ENCODE measurements at regions not wholly inside any gene's neighbourhood (a gene's known extent, or its start where the extent isn't known, plus 50 kb on each side); places are given as distances from the start of the nearest gene placed in this dataset.

DNA sequence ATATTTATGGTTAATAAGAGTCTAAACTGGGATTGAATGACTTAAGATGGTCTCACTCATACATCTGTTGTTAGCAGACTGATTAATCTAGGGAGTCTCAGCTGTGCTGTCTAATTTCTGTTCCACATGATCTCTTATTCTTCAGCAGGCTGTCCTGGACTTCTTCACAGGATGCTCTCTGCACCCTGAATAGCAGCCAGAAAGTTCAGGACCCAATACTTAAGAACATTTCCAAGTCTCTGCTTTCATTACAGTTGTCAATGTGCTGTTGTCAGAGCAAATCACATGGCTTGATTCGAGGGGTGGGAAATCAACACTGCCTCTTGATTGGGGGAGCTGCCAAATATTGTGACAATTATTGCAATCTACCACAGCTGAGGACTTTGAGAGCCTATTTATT lies 627.1 kb upstream of the SLC8A1 start:
- no peak for DNase-seq (ENCODE audit: low read depth in 1 of 2, low spot score in 1 of 2)

DNA sequence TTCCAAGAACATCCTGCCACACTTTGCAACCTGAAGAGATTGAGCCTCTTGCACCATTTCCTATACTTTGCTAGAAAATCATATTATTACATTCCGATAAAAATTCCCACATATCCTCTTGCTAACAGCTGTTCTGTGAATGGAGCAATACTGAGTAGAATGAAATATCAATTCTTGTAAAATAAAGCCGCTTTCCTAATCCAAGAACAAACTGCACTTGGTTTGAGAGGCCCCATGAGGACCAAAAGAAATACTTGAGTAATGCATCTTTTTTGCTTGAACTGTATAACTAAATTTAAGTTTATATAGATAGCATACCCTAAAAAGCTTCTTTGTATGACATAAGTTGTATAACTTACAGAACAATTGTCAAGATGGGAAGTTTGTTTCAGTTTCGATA lies 632.4 kb upstream of the SLC8A1 start:
- Histone ChIP-seq H3K27me3 (ENCODE audit: insufficient read depth, poor library complexity, severe bottlenecking) (no peaks in the 10 kb centered on the region), H3K27ac (replicated peaks) (no peak overlapping the region), H3K4me3 (replicated peaks; ENCODE audit: insufficient read depth, low read length) (no peak overlapping the region)
- DNase-seq (ENCODE audit: low read depth in 1 of 2, low spot score in 1 of 2), result no peak
- TF ChIP-seq, protein P1, sequence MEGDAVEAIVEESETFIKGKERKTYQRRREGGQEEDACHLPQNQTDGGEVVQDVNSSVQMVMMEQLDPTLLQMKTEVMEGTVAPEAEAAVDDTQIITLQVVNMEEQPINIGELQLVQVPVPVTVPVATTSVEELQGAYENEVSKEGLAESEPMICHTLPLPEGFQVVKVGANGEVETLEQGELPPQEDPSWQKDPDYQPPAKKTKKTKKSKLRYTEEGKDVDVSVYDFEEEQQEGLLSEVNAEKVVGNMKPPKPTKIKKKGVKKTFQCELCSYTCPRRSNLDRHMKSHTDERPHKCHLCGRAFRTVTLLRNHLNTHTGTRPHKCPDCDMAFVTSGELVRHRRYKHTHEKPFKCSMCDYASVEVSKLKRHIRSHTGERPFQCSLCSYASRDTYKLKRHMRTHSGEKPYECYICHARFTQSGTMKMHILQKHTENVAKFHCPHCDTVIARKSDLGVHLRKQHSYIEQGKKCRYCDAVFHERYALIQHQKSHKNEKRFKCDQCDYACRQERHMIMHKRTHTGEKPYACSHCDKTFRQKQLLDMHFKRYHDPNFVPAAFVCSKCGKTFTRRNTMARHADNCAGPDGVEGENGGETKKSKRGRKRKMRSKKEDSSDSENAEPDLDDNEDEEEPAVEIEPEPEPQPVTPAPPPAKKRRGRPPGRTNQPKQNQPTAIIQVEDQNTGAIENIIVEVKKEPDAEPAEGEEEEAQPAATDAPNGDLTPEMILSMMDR (IDR thresholded peaks at IDR 0.05; ENCODE audit: insufficient read depth, low read length), result no peak
- TF ChIP-seq SPI1 (IDR thresholded peaks at IDR 0.05; ENCODE audit: borderline replicate concordance, low read depth), result no peak
- TF ChIP-seq POLR2AphosphoS5 (IDR thresholded peaks at IDR 0.05; ENCODE audit: low read depth), result no peak
- TF ChIP-seq, protein P2, sequence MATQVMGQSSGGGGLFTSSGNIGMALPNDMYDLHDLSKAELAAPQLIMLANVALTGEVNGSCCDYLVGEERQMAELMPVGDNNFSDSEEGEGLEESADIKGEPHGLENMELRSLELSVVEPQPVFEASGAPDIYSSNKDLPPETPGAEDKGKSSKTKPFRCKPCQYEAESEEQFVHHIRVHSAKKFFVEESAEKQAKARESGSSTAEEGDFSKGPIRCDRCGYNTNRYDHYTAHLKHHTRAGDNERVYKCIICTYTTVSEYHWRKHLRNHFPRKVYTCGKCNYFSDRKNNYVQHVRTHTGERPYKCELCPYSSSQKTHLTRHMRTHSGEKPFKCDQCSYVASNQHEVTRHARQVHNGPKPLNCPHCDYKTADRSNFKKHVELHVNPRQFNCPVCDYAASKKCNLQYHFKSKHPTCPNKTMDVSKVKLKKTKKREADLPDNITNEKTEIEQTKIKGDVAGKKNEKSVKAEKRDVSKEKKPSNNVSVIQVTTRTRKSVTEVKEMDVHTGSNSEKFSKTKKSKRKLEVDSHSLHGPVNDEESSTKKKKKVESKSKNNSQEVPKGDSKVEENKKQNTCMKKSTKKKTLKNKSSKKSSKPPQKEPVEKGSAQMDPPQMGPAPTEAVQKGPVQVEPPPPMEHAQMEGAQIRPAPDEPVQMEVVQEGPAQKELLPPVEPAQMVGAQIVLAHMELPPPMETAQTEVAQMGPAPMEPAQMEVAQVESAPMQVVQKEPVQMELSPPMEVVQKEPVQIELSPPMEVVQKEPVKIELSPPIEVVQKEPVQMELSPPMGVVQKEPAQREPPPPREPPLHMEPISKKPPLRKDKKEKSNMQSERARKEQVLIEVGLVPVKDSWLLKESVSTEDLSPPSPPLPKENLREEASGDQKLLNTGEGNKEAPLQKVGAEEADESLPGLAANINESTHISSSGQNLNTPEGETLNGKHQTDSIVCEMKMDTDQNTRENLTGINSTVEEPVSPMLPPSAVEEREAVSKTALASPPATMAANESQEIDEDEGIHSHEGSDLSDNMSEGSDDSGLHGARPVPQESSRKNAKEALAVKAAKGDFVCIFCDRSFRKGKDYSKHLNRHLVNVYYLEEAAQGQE (IDR thresholded peaks at IDR 0.05; ENCODE audit: insufficient replicate concordance, low read depth), result no peak
- no peak for TF ChIP-seq GABPA (IDR thresholded peaks at IDR 0.05; ENCODE audit: low read depth)

More for the DNA sequence above, 627.1 kb upstream of the SLC8A1 start:
- Histone ChIP-seq H3K4me3 (replicated peaks; ENCODE audit: insufficient read depth, low read length) (no peak overlapping the region), H3K27me3 (ENCODE audit: insufficient read depth, poor library complexity, severe bottlenecking) (no peaks in the 10 kb centered on the region), H3K27ac (replicated peaks) (no peak overlapping the region)
- no peak for TF ChIP-seq GABPA (IDR thresholded peaks at IDR 0.05; ENCODE audit: low read depth)
- TF ChIP-seq POLR2AphosphoS5 (IDR thresholded peaks at IDR 0.05; ENCODE audit: low read depth), result no peak
- TF ChIP-seq, protein P2 (IDR thresholded peaks at IDR 0.05; ENCODE audit: insufficient replicate concordance, low read depth), result no peak
- TF ChIP-seq SPI1 (IDR thresholded peaks at IDR 0.05; ENCODE audit: borderline replicate concordance, low read depth), result no peak
- TF ChIP-seq, protein P1 (IDR thresholded peaks at IDR 0.05; ENCODE audit: insufficient read depth, low read length), result no peak

DNA sequence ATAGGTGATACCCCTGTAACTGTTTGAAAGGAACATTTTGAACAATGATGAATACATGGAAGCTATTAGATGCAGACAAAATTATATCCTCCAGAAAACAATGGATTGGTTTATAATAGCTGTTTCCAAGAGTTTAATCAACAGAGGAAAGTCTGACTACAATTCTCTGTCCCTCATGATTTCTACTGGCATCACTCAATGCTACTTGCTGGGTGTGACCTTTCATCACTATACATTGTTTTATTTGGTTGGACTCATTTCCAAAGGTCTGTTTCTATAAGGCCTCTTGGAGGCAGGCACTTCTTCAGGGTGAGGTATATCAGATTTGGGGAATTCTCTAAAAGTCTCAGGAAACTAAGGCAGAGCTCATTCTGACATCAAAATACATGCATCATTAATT lies 636.1 kb upstream of the SLC8A1 start:
- TF ChIP-seq SPI1 (IDR thresholded peaks at IDR 0.05; ENCODE audit: borderline replicate concordance, low read depth), result no peak
- no peak for TF ChIP-seq POLR2AphosphoS5 (IDR thresholded peaks at IDR 0.05; ENCODE audit: low read depth)
- TF ChIP-seq, protein P1 (IDR thresholded peaks at IDR 0.05; ENCODE audit: insufficient read depth, low read length), result no peak
- no peak for TF ChIP-seq GABPA (IDR thresholded peaks at IDR 0.05; ENCODE audit: low read depth)
- TF ChIP-seq, protein P2 (IDR thresholded peaks at IDR 0.05; ENCODE audit: insufficient replicate concordance, low read depth), result no peak
- Histone ChIP-seq H3K27ac (replicated peaks) (no peak overlapping the region), H3K27me3 (ENCODE audit: insufficient read depth, poor library complexity, severe bottlenecking) (no peaks in the 10 kb centered on the region), H3K4me3 (replicated peaks; ENCODE audit: insufficient read depth, low read length) (no peak overlapping the region)
- no peak for DNase-seq (ENCODE audit: low read depth in 1 of 2, low spot score in 1 of 2)

All from HL-60 (cell line).